ENCODE measurements at regions not wholly inside any gene's neighbourhood (a gene's known extent, or its start where the extent isn't known, plus 50 kb on each side); places are given as distances from the start of the nearest gene placed in this dataset. TPM values are rescaled to one million over a fixed set of nuclear protein-coding genes. Genes with fewer than 3 reads are reported as not detected.

- no peak for TF ChIP-seq CTCF (IDR thresholded peaks at IDR 0.05; ENCODE audit: extremely low read depth, low read depth, low read length)
- H2AFZ ChIP-seq (ENCODE audit: low read length), result no peak overlapping the region
- no peaks in the 10 kb centered on the region for H3K9me3 ChIP-seq (ENCODE audit: low read depth, low read length)
- no peaks in the 10 kb centered on the region for H3K27me3 ChIP-seq (ENCODE audit: insufficient read depth, low read length)
- H3K4me2 ChIP-seq (ENCODE audit: insufficient read depth, low read length), result no peak overlapping the region
- H4K20me1 ChIP-seq (ENCODE audit: insufficient read depth, low read length), result no peaks in the 10 kb centered on the region
- H3K4me3 ChIP-seq (ENCODE audit: insufficient read depth, low read length), result no peak overlapping the region
- H3K27ac ChIP-seq (ENCODE audit: low read depth, low read length), result no peak overlapping the region
- no peaks in the 10 kb centered on the region for H3K79me2 ChIP-seq (ENCODE audit: insufficient read depth, low read length)
- DNase-seq (ENCODE audit: insufficient read length, low spot score, missing footprints), result no peak
- no peaks in the 10 kb centered on the region for H3K36me3 ChIP-seq (ENCODE audit: insufficient read depth, low read length)
- no peaks in the 10 kb centered on the region for H3K4me1 ChIP-seq (ENCODE audit: insufficient read depth, low read length)
Measured at GRCh38 chr11:70954471-70954870, 297.9 kb downstream of the SHANK2 start.

Small RNA genes in the stretch of these regions (small RNA-seq; reads per million reads assigned to genes)
- gene MIR3664 (4.7 reads per million, percentile 86 among the genes with 10 or more reads in this experiment), gene RF00019 (not detected)

Measured in osteoblast (primary cell).